ENCODE measurements at regions not wholly inside any gene's neighbourhood (a gene's known extent, or its start where the extent isn't known, plus 50 kb on each side); places are given as distances from the start of the nearest gene placed in this dataset.

- BruUV-seq (replicated peaks): no TSS peak
Observed at GRCh38 chr3:22835041-22835440, 368.1 kb upstream of the UBE2E2 start.

More at GRCh38 chr3:22835041-22835440, 368.1 kb upstream of the UBE2E2 start:
- no peaks in the 10 kb centered on the region for H3K27me3 ChIP-seq (ENCODE audit: control insufficient read depth in 2 of 2, insufficient read depth in 2 of 2, low read length in 2 of 2)
- no peaks in the 10 kb centered on the region for H3K9me1 ChIP-seq (replicated peaks; ENCODE audit: control insufficient read depth, extremely low read depth, insufficient read depth, low read length)
- H3K27ac ChIP-seq (ENCODE audit: insufficient read depth, low read depth, low read length): no peak overlapping the region
- ChIA-PET POLR2A (no interaction called here), CTCF (no interaction called here)
- no peaks in the 10 kb centered on the region for H3K79me2 ChIP-seq (ENCODE audit: control insufficient read depth, insufficient read depth, low read length)
- no peaks in the 10 kb centered on the region for H3K9me3 ChIP-seq (replicated peaks; ENCODE audit: control insufficient read depth, insufficient read depth, low read length)
- H3K9ac ChIP-seq (replicated peaks; ENCODE audit: extremely low read depth, insufficient read depth, low read length): no peak overlapping the region
- dilution Hi-C loops (cut with MboI; ENCODE audit: extremely low pct_ligation_motif_present, low sequenced_read_pairs) (no loop called here), intact Hi-C loops (cut with micrococcal nuclease) (no loop called here)
- H3K36me3 ChIP-seq (ENCODE audit: control insufficient read depth in 2 of 2, extremely low read depth in 1 of 2, insufficient read depth in 2 of 2, low read length in 2 of 2): no peaks in the 10 kb centered on the region
- H3K4me1 ChIP-seq (ENCODE audit: control insufficient read depth, extremely low read depth, insufficient read depth, low read length): no peaks in the 10 kb centered on the region
- no peak overlapping the region for H2AFZ ChIP-seq (ENCODE audit: low read depth, low read length)
- TF ChIP-seq CTCF (IDR thresholded peaks at IDR 0.05; ENCODE audit: extremely low read depth in 1 of 2, insufficient read depth in 1 of 2, low read depth in 1 of 2, low read length in 2 of 2) (no peak), JUN (IDR thresholded peaks at IDR 0.05; ENCODE audit: borderline replicate concordance, insufficient read depth, insufficient read length, low read depth) (no peak), EZH2 (IDR thresholded peaks at IDR 0.05; ENCODE audit: borderline replicate concordance, low read depth, low read length, severe bottlenecking) (no peak), FOS (IDR thresholded peaks at IDR 0.05; ENCODE audit: borderline replicate concordance, insufficient read depth, low read length) (no peak), POLR2A (IDR thresholded peaks at IDR 0.05; ENCODE audit: low read depth, low read length) (no peak), MAX (IDR thresholded peaks at IDR 0.05; ENCODE audit: insufficient read depth, insufficient read length) (no peak), POLR2AphosphoS5 (IDR thresholded peaks at IDR 0.05; ENCODE audit: insufficient read depth, low read depth, low read length) (no peak), GATA2 (IDR thresholded peaks at IDR 0.05; ENCODE audit: insufficient read depth, insufficient read length, low read depth, low read length) (no peak), MYC (IDR thresholded peaks at IDR 0.05; ENCODE audit: low read depth, low read length) (no peak)
- DNase-seq (ENCODE audit: low read depth, low spot score): no peak
- no peak overlapping the region for H3K4me3 ChIP-seq (replicated peaks in 1 of 3; ENCODE audit: insufficient read depth in 1 of 3, low read depth in 1 of 3, low read length in 3 of 3)
- H3K4me2 ChIP-seq (ENCODE audit: insufficient read depth, low read length): no peak overlapping the region
- no peak for FAIRE-seq
- no peaks in the 10 kb centered on the region for H4K20me1 ChIP-seq (replicated peaks; ENCODE audit: control insufficient read depth, extremely low read depth, insufficient read depth, low read length)

Measured in endothelial cell of umbilical vein (primary cell).